Neural crest cell (in vitro differentiated cells): ENCODE measurements at regions not wholly inside any gene's neighbourhood (a gene's known extent, or its start where the extent isn't known, plus 50 kb on each side); places are given as distances from the start of the nearest gene placed in this dataset.
A peak's percentile ranks its signal among the peaks of the same experiment; 100 is the strongest.

Experiments used
- DNase-seq: peaks from one replicate; pipeline ENCODE4 v3.0.0; 2021; ENCODE audit warnings: low read depth, mixed read lengths, low spot score
- H3K27ac Mint-ChIP-seq: one replicate; pipeline ENCODE4 v1.8.0; 2021; ENCODE audit warnings: mild to moderate bottlenecking, mixed read lengths; ENCODE audit not compliant: unreplicated experiment
- H3K27me3 Mint-ChIP-seq: 2 replicates; pipeline ENCODE4 v1.8.0; 2021; ENCODE audit warnings: low read depth, mild to moderate bottlenecking, mixed read lengths
- H3K36me3 Mint-ChIP-seq: 2 replicates; pipeline ENCODE4 v1.8.0; 2021; ENCODE audit warnings: low read depth, mild to moderate bottlenecking, mixed read lengths
- H3K4me1 Mint-ChIP-seq: 2 replicates; pipeline ENCODE4 v1.8.0; 2021; ENCODE audit warnings: mixed read lengths
- H3K4me3 Mint-ChIP-seq: one replicate; pipeline ENCODE4 v1.8.0; 2021; ENCODE audit warnings: mild to moderate bottlenecking, mixed read lengths
- H3K9me3 Mint-ChIP-seq: 2 replicates; pipeline ENCODE4 v1.8.0; 2021; ENCODE audit warnings: mixed read lengths
- TF ChIP-seq, protein P1 (sequence below): fragments of 200-600 bp; sonication (generic); conservative IDR thresholded peaks from 2 replicates; pipeline ENCODE4 v1.5.0; 2021; ENCODE audit warnings: antibody characterized with exemption, mild to moderate bottlenecking

DNA sequence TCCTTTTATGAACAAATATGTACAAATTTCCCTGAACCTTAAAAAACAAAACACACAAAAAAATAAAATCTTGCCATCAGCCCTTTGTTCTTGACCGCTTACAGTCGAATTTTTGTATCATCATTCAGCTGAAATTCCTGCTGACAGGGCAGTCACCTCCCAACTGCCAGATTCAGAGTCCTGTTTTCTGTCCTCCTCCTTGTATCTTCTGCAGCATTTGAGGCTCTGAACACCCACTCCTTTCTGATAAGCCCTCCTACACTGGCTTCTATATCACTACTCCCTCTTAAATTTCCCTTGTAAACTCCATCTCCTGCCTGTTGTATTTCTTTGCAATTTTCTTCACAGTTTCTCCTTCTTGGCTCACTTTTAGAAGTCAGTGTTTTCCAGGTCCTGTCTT, 77.8 kb upstream of the CCN6 start:
- H3K4me1 Mint-ChIP-seq, result peaks cover 41% of the 10 kb centered on the region
- no peaks in the 10 kb centered on the region for H3K27me3 Mint-ChIP-seq
- no peak for DNase-seq
- no peak overlapping the region for H3K4me3 Mint-ChIP-seq
- no peak overlapping the region for H3K27ac Mint-ChIP-seq
- TF ChIP-seq, protein P1, sequence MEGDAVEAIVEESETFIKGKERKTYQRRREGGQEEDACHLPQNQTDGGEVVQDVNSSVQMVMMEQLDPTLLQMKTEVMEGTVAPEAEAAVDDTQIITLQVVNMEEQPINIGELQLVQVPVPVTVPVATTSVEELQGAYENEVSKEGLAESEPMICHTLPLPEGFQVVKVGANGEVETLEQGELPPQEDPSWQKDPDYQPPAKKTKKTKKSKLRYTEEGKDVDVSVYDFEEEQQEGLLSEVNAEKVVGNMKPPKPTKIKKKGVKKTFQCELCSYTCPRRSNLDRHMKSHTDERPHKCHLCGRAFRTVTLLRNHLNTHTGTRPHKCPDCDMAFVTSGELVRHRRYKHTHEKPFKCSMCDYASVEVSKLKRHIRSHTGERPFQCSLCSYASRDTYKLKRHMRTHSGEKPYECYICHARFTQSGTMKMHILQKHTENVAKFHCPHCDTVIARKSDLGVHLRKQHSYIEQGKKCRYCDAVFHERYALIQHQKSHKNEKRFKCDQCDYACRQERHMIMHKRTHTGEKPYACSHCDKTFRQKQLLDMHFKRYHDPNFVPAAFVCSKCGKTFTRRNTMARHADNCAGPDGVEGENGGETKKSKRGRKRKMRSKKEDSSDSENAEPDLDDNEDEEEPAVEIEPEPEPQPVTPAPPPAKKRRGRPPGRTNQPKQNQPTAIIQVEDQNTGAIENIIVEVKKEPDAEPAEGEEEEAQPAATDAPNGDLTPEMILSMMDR, result no peak
- peaks cover 3% of the 10 kb centered on the region for H3K9me3 Mint-ChIP-seq
- no peaks in the 10 kb centered on the region for H3K36me3 Mint-ChIP-seq

- H3K4me1 Mint-ChIP-seq, result peaks cover 31% of the 10 kb centered on the region
- TF ChIP-seq, protein P1, result no peak
- peaks cover 3% of the 10 kb centered on the region for H3K9me3 Mint-ChIP-seq
- no peaks in the 10 kb centered on the region for H3K36me3 Mint-ChIP-seq
- DNase-seq, result no peak
- peak overlapping the region; percentile 71 for H3K27ac Mint-ChIP-seq
- no peak overlapping the region for H3K4me3 Mint-ChIP-seq
- H3K27me3 Mint-ChIP-seq, result no peaks in the 10 kb centered on the region
These were observed 75.3 kb upstream of the CCN6 start for GRCh38 chr6:111978532-111979149.

DNA sequence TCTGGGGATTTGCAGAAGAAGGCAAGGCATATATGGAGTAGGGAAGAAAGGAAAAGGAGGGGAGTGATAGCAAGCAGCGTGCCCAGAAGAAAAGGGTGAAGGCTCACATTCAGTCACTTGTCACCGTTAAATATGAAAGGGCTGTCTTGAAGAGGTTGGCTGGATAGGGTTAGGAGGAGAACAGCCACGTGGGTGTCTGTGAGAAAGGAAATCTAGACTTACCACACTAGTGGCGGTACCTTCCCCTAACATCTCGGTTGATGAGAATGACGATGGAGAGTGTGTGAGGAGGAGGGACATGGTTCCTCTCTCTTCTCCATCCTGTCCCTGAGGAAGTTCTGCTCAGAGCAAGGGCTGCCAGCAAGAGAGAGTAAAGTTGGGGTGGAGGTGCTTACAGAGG, 74.3 kb upstream of the CCN6 start:
- H3K9me3 Mint-ChIP-seq, result peaks cover 3% of the 10 kb centered on the region
- H3K27ac Mint-ChIP-seq, result no peak overlapping the region
- DNase-seq, result no peak
- no peaks in the 10 kb centered on the region for H3K36me3 Mint-ChIP-seq
- H3K27me3 Mint-ChIP-seq, result no peaks in the 10 kb centered on the region
- no peak overlapping the region for H3K4me3 Mint-ChIP-seq
- H3K4me1 Mint-ChIP-seq, result peaks cover 22% of the 10 kb centered on the region
- TF ChIP-seq, protein P1, result no peak

DNA sequence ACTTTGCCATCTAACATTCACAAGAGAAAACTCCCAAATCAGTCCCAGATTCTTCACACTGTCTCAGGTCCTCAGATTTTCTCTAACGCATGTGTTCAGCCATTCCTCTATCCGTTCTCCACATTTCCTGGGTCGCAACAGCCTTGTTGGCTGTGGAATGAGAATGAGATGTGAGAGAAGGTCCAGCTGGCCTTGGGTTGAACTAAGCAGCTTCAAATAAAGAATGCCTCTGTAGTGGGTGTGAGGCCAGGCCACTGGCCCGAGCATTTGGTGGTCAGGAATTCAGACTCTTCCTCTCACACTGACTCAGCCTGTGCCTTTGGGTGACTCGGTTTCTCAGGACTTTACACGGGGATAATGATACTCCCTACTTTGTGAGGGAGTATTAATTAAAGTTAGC, 73.8 kb upstream of the CCN6 start:
- Mint-ChIP-seq H3K4me3 (no peak overlapping the region), H3K4me1 (peaks cover 25% of the 10 kb centered on the region), H3K27me3 (no peaks in the 10 kb centered on the region), H3K36me3 (no peaks in the 10 kb centered on the region), H3K27ac (no peak overlapping the region), H3K9me3 (peaks cover 3% of the 10 kb centered on the region)
- TF ChIP-seq, protein P1, result no peak
- DNase-seq, result no peak

DNA sequence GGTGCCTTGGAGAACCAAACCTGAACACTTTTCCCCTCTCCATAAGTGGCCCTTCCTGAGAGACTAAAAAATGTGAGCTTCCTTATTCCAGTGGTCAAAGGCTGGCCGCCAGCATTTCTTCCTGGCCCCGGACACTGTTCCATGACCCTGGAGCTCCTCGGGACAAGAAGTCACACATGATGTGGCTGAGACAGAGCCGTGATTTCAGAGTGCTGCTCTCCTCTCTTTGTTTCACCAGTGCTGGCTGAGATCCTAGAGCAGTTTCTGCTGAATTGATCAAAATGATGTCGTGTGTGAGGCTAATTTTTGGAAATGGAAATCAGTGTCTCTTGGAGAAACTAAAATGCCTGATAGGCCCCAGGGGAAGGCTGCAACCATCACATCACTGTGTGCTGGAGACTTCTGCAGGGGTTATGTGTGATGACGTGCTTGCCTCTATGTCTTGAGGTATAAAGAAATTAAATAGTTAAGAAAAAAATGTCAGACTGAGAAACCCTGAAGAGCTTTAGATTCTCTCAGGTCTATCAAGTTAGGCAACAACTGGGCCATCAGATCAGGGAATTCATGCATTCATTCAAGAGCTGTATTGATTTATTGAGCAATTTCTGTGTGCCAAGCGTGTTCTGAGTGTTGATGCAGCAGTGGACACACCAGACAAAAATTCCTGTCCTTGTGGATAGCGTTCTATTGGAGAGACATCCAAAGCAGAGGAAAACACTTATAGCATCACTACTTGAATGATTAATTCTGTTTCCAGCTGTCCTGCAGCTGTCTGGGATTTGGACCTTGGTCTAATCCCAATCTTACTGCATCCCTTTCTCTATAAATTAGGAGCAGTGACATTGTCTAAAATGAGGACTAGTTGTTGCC, 72.7 kb upstream of the CCN6 start:
- no peaks in the 10 kb centered on the region for H3K36me3 Mint-ChIP-seq
- peak overlapping the region; percentile 55 for H3K27ac Mint-ChIP-seq
- TF ChIP-seq, protein P1, result no peak
- peaks cover 26% of the 10 kb centered on the region for H3K4me1 Mint-ChIP-seq
- peaks cover 3% of the 10 kb centered on the region for H3K9me3 Mint-ChIP-seq
- H3K27me3 Mint-ChIP-seq, result no peaks in the 10 kb centered on the region
- no peak for DNase-seq
- H3K4me3 Mint-ChIP-seq, result no peak overlapping the region
